Fibroblast of lung (primary cell): ENCODE measurements at regions not wholly inside any gene's neighbourhood (a gene's known extent, or its start where the extent isn't known, plus 50 kb on each side); places are given as distances from the start of the nearest gene placed in this dataset.

Experiments used
- DNase-seq, 2 donors: peaks; one replicate each; pipeline versions ENCODE4 v3.0.0 to v3.0.0-alpha.2; 2010; ENCODE audit warnings: low read depth in 2 of 2
- H2AFZ ChIP-seq: 2 replicates; pipeline ENCODE4 v1.5.1; 2012; ENCODE audit warnings: low read length, control low read depth, inconsistent platforms
- H3K27ac ChIP-seq: 2 replicates; pipeline ENCODE4 v1.5.1; 2011; ENCODE audit warnings: low read length, control low read depth; ENCODE audit not compliant: insufficient read depth
- H3K27me3 ChIP-seq: 2 replicates; pipeline ENCODE4 v1.5.1; 2011; ENCODE audit warnings: mild to moderate bottlenecking, low read length; ENCODE audit not compliant: control insufficient read depth, insufficient read depth
- H3K36me3 ChIP-seq: 2 replicates; pipeline ENCODE4 v1.5.1; 2011; ENCODE audit warnings: low read length; ENCODE audit not compliant: control insufficient read depth, insufficient read depth
- H3K4me1 ChIP-seq: 2 replicates; pipeline ENCODE4 v1.5.1; 2011; ENCODE audit warnings: low read length; ENCODE audit not compliant: control insufficient read depth, insufficient read depth; ENCODE audit errors: extremely low read depth
- H3K4me2 ChIP-seq: 2 replicates; pipeline ENCODE4 v1.5.1; 2011; ENCODE audit warnings: low read length, control low read depth; ENCODE audit not compliant: insufficient read depth; ENCODE audit errors: extremely low read depth
- H3K4me3 ChIP-seq, 4 experiments: fragments of 200-600 bp in 1 of 4; sonication (generic) in 1 of 4; replicated peaks in 1 of 4; 2 replicates each; pipeline ENCODE4 v1.5.1; 2011 to 2016; ENCODE audit warnings: low read length in 4 of 4, low read depth in 3 of 4, mild to moderate bottlenecking in 3 of 4, control low read depth in 2 of 4, inconsistent platforms in 1 of 4, mixed read lengths in 1 of 4; ENCODE audit not compliant: insufficient read depth in 1 of 4; ENCODE audit errors: control extremely low read depth in 1 of 4
- H3K79me2 ChIP-seq: 2 replicates; pipeline ENCODE4 v1.5.1; 2012; ENCODE audit warnings: mild to moderate bottlenecking, low read length, inconsistent platforms; ENCODE audit not compliant: control insufficient read depth, insufficient read depth
- H3K9ac ChIP-seq: 2 replicates; pipeline ENCODE4 v1.5.1; 2011; ENCODE audit warnings: mild to moderate bottlenecking, low read length, control low read depth; ENCODE audit not compliant: insufficient read depth
- H3K9me3 ChIP-seq: 2 replicates; pipeline ENCODE4 v1.5.1; 2012; ENCODE audit warnings: low read depth, low read length; ENCODE audit not compliant: control insufficient read depth, insufficient read depth
- H4K20me1 ChIP-seq: 2 replicates; pipeline ENCODE4 v1.5.1; 2011; ENCODE audit warnings: low read length; ENCODE audit not compliant: control insufficient read depth, insufficient read depth; ENCODE audit errors: extremely low read depth
- CTCF ChIP-seq, 2 donors: IDR thresholded peaks in 1 of 2; conservative IDR thresholded peaks in 1 of 2; 1 replicate in 1 of 2; 2 replicates in 1 of 2; pipeline ENCODE4 v1.5.1; 2011 to 2012; ENCODE audit warnings: low read length in 2 of 2, control low read depth in 1 of 2, inconsistent platforms in 1 of 2, low read depth in 1 of 2, mild to moderate bottlenecking in 1 of 2
- EZH2 ChIP-seq: IDR thresholded peaks from 2 replicates; pipeline ENCODE4 v1.5.1; 2012; ENCODE audit warnings: low read length, control low read depth, mild to moderate bottlenecking; ENCODE audit errors: missing control alignments

DNA sequence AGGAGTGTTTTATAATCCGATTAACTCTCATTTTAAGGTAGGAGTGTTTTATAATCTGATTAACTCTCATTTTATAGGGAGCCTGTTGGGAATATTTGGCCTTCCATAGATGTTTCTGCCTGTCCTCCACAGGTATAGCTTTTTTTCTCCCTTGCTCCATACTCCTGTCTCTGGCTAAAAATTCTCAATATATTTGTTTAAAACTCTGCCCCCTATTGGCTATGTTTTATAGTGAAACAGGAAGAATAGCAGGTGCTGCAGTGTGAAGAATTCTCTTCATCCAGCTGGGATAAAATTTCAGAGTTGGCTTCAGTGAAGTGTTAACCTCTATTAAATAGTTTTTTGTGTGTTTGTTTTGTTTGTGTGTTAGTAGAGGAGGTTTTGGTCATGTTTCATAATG lies 1046.0 kb upstream of the TMEFF2 start:
- Histone ChIP-seq H4K20me1 (no peaks in the 10 kb centered on the region), H3K79me2 (no peaks in the 10 kb centered on the region), H2AFZ (no peak overlapping the region), H3K36me3 (no peaks in the 10 kb centered on the region), H3K4me2 (no peak overlapping the region), H3K4me3 (no peak overlapping the region), H3K27ac (no peak overlapping the region), H3K9ac (no peak overlapping the region), H3K9me3 (no peaks in the 10 kb centered on the region), H3K27me3 (no peaks in the 10 kb centered on the region), H3K4me1 (no peaks in the 10 kb centered on the region)
- DNase-seq: no peak
- TF ChIP-seq CTCF (conservative IDR thresholded peaks at IDR 0.05 in 1 of 2, IDR thresholded peaks at IDR 0.05 in 1 of 2; ENCODE audit: low read depth in 1 of 2, low read length in 2 of 2) (no peak), EZH2 (no peak)

GRCh38 chr2:193231634-193232033 lies 1036.9 kb upstream of the TMEFF2 start:
- TF ChIP-seq EZH2: no peak
- TF ChIP-seq CTCF (conservative IDR thresholded peaks at IDR 0.05 in 1 of 2, IDR thresholded peaks at IDR 0.05 in 1 of 2; ENCODE audit: low read depth in 1 of 2, low read length in 2 of 2): no peak

GRCh38 chr2:193228276-193228675 lies 1033.5 kb upstream of the TMEFF2 start:
- Histone ChIP-seq H3K9me3 (no peaks in the 10 kb centered on the region), H3K27ac (no peak overlapping the region), H2AFZ (no peak overlapping the region), H4K20me1 (no peaks in the 10 kb centered on the region), H3K4me3 (no peak overlapping the region), H3K4me1 (no peaks in the 10 kb centered on the region), H3K4me2 (no peak overlapping the region), H3K9ac (no peak overlapping the region), H3K79me2 (no peaks in the 10 kb centered on the region), H3K36me3 (no peaks in the 10 kb centered on the region), H3K27me3 (no peaks in the 10 kb centered on the region)
- no peak for DNase-seq
- TF ChIP-seq EZH2: no peak
- no peak for TF ChIP-seq CTCF (conservative IDR thresholded peaks at IDR 0.05 in 1 of 2, IDR thresholded peaks at IDR 0.05 in 1 of 2; ENCODE audit: low read depth in 1 of 2, low read length in 2 of 2)

More at GRCh38 chr2:193231634-193232033, 1036.9 kb upstream of the TMEFF2 start:
- Histone ChIP-seq H3K36me3 (no peaks in the 10 kb centered on the region), H3K4me1 (no peaks in the 10 kb centered on the region), H3K9ac (no peak overlapping the region), H3K4me2 (no peak overlapping the region), H2AFZ (no peak overlapping the region), H3K9me3 (no peaks in the 10 kb centered on the region), H3K27ac (no peak overlapping the region), H3K4me3 (no peak overlapping the region), H4K20me1 (no peaks in the 10 kb centered on the region), H3K79me2 (no peaks in the 10 kb centered on the region), H3K27me3 (no peaks in the 10 kb centered on the region)
- no peak for DNase-seq
